ENCODE measurements at regions not wholly inside any gene's neighbourhood (a gene's known extent, or its start where the extent isn't known, plus 50 kb on each side); places are given as distances from the start of the nearest gene placed in this dataset.
A peak's percentile ranks its signal among the peaks of the same experiment; 100 is the strongest.
"Not testable (repeated sequence)": the region's sequence is repeated elsewhere in the genome, so short reads cannot be mapped to it uniquely, and the experiment has no call there.

DNA sequence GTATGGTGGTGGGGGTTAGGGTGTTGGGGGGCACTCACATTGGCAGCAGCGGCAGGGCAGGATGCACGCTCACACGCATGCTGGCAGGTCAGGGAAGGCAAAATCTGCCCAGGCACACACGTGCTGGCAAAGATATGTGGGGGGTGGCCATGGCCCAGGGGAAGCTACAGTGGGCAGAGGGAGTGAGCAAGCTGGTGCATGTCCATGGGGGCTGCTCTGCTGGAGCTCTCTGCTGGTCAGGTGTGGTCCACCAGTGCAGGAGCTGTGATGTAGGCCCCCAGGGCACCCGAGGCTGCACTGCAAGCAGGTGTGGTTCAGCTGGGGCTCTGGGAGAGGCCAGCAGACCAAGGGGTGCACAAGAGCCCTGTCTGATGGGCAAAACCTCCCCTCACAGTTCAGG is 491.5 kb upstream of the TNP1 start:
- Mint-ChIP-seq H3K4me3 (no peak overlapping the region), H3K9me3 (peaks cover 0 to 29% of the 10 kb centered on the region in 2 donors), H3K4me1 (no peaks in the 10 kb centered on the region), H3K27ac (no peak overlapping the region), H3K27me3 (peaks cover 9% of the 10 kb centered on the region)
- ATAC-seq (peak; percentile 15), DNase-seq (no peak)

DNA sequence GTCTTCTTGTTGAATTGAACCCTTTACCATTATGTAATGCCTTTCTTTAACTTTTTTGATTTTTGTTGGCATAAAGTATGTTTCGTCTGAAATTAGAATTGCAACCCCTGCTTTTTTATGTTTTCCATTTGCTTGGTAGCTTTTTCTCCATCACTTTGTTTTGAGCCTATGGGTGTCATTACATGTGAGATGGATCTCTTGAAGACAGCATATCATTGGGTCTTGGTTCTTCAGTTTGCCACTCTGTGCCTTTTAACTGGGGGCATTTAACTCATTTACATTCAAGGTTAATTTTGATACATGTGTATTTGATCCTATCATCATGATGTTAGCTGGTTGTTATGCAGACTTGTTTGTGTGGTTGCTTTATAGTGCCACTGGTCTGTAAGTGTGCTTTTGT is 489.4 kb upstream of the TNP1 start:
- Mint-ChIP-seq H3K27ac (no peak overlapping the region), H3K4me1 (no peaks in the 10 kb centered on the region), H3K9me3 (peaks cover 0 to 29% of the 10 kb centered on the region in 2 donors), H3K27me3 (peaks cover 9% of the 10 kb centered on the region), H3K4me3 (no peak overlapping the region)
- ATAC-seq (no peak), DNase-seq (no peak)

DNA sequence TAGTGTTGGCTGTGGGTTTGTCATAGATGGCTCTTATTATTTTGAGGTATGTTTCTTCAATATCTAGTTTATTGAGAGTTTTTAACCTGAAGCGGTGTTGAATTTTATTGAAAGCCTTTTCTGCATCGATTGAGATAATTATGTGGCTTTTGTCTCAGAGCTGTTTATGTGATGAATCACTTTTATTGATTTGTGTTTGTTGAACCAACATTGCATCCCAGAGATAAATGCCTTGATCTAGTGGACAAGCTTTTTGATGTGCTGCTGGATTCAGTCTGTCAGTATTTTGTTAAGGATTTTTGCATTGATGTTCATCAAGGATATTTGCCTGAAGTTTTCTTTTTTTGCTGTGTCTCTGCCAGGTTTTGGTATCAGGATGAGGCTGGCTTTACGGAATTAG is 487.8 kb upstream of the TNP1 start:
- ATAC-seq, DNase-seq, H3K27me3 Mint-ChIP-seq, H3K27ac Mint-ChIP-seq, H3K4me3 Mint-ChIP-seq, H3K4me1 Mint-ChIP-seq: not testable (repeated sequence)
- H3K9me3 Mint-ChIP-seq = peaks cover 0 to 29% of the 10 kb centered on the region in 2 donors

DNA sequence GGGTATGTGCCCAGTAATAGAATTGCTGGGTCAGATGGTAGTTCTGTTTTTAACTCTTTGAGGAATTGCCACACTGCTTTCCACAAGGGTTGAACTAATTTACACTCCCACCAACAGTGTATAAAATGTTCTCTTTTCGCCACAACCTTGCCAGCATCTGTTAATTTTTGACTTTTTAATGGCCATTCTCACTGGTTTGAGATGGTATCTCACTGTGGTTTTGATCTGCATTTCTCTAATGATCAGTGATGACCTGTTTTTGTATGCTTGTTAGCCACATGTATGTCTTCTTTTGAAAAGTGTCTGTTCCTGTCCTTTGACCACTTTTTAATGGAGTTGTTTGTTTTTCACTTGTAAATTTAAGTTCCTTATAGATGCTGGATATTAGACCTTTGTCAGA is 486.2 kb upstream of the TNP1 start:
- not testable (repeated sequence) for DNase-seq, ATAC-seq, H3K27me3 Mint-ChIP-seq, H3K4me1 Mint-ChIP-seq, H3K27ac Mint-ChIP-seq, H3K4me3 Mint-ChIP-seq
- H3K9me3 Mint-ChIP-seq = peaks cover 0 to 29% of the 10 kb centered on the region in 2 donors

DNA sequence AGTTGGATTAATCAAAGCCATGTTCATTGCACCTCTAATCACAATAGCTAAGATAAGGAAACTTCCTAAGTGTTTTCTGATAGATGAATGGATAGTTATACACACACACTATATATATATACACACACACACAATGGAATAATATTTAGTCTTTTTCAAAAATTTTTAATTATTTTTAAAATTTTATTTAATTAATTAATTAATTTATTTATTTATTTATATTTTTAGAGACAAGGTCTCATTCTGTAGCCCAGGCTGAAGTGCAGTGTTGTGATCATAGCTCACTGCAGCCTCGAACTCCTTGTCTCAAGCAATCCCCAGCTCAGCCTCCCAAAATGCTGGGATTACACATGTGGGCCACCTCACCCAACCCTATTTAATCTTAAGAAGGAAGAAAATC is 481.0 kb upstream of the TNP1 start:
- ATAC-seq = no peak
- no peaks in the 10 kb centered on the region for H3K4me1 Mint-ChIP-seq

DNA sequence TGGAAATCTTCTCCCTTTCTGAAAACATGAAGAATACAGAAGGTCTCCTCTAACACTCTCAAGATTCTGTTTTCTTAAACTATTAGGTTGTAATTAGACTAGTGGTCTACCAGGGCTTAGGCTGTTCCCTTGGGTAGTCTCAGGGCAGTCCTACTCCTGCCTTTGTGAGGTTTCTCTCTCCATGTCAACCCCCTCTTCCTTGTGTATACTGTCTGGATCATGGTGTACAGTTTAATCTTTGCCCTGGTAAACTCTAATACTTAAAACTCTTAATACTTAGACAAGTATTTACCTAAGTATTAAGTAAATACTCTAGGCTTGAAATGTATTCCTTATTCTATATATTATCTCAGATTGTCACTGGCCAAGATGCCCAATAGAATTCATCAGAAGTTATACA is 480.3 kb upstream of the TNP1 start:
- H3K27me3 Mint-ChIP-seq = no peaks in the 10 kb centered on the region
- no peaks in the 10 kb centered on the region for H3K9me3 Mint-ChIP-seq
- H3K4me3 Mint-ChIP-seq = no peak overlapping the region
- no peak overlapping the region for H3K27ac Mint-ChIP-seq
- H3K4me1 Mint-ChIP-seq = no peaks in the 10 kb centered on the region
- ATAC-seq (no peak), DNase-seq (no peak)

More for the DNA sequence above, 481.0 kb upstream of the TNP1 start:
- DNase-seq = no peak
- no peak overlapping the region for H3K27ac Mint-ChIP-seq
- no peaks in the 10 kb centered on the region for H3K27me3 Mint-ChIP-seq
- no peak overlapping the region for H3K4me3 Mint-ChIP-seq
- no peaks in the 10 kb centered on the region for H3K9me3 Mint-ChIP-seq

DNA sequence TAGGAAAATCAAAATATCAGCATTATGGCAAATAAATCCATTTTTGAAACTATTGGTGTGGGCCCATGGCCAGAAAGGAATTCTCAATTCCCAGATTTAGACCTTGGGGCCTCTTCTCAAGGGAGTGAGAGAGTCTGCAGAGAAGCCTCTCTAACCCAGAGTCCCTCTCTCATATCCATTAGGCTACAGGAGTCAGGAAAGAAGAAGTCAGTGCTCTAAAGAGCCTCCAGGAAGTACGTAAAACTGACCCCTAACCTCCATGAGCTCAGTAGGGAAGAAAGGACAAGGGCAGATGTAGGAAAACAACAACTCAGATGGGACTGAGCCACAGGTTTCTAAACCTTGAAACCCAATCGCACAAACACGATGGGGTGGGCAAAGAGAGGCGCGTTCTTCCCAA is 479.9 kb upstream of the TNP1 start:
- ATAC-seq (no peak), DNase-seq (no peak)
- H3K4me1 Mint-ChIP-seq = no peaks in the 10 kb centered on the region
- H3K9me3 Mint-ChIP-seq = no peaks in the 10 kb centered on the region
- no peaks in the 10 kb centered on the region for H3K27me3 Mint-ChIP-seq
- H3K4me3 Mint-ChIP-seq = no peak overlapping the region
- H3K27ac Mint-ChIP-seq = no peak overlapping the region

DNA sequence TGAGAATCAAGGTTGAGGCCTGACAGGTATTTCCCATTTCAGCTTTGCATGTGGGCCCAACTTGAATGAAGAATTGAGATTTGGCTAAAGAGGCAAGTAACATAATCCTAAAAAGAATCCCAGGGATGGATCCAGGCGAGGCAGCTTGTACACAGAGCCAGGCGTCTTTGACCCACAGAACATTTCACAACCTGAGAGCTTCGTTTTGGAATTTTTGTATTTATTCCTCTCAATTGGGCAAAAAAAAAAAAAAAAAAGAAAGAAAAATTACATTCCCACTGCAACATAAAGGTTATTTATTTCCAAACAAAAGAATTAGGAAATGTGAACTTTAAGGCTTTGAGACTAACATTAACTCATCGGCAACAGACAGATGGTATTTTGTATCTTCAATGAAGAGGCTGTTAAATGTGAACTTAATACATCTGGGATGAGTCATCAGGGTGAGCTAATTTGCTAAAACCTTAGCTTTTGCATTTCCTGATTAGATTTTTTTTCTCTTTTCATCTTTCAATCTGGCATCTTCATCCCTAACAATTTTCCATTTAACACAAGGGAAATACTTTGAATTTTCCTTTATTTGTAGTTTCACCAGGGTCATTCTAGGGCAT is 478.5 kb upstream of the TNP1 start:
- no peak overlapping the region for H3K4me3 Mint-ChIP-seq
- DNase-seq = no peak
- ATAC-seq = no peak
- H3K4me1 Mint-ChIP-seq = no peaks in the 10 kb centered on the region
- no peaks in the 10 kb centered on the region for H3K9me3 Mint-ChIP-seq
- H3K27ac Mint-ChIP-seq = no peak overlapping the region
- no peaks in the 10 kb centered on the region for H3K27me3 Mint-ChIP-seq

DNA sequence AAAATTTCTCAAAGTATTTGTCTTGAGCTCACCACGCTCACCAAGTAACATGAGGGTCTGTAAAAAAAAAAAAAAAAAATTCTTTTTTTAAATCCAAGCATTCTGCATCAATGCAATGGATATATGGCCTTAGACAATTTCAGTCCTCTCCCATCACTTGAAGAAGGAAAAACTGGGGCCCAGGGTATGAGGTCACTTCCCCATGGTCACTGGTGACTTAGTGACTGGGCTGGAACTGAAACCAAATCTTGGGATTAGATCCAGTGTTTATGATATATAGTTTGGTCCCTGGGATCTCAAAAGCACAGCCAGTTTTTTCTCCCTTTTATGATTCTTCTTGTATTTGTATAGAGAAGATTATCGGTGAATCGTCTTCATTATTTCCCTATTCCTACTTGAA is 477.9 kb upstream of the TNP1 start:
- ATAC-seq (no peak), DNase-seq (no peak)
- H3K4me1 Mint-ChIP-seq = no peaks in the 10 kb centered on the region
- no peak overlapping the region for H3K4me3 Mint-ChIP-seq
- H3K9me3 Mint-ChIP-seq = no peaks in the 10 kb centered on the region
- H3K27ac Mint-ChIP-seq = no peak overlapping the region
- no peaks in the 10 kb centered on the region for H3K27me3 Mint-ChIP-seq

DNA sequence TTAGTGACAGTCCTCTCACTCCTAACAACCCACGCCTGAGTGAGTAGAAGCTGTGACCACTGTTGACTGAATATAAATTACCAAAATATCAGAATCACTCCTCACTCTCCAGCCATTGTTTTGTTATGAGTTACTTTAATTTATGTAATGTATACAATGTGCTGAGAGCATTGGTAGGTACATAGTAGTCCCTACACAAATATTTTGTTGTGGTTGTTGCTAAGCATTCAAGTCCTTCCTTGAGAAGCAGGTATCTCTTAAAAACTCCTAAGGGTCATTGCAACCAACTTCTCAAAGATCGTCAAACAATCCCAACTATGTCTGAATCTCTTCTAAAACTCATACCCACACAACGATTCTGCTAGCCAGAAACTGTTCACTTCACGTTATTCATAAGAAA is 476.8 kb upstream of the TNP1 start:
- Mint-ChIP-seq H3K27ac (no peak overlapping the region), H3K27me3 (no peaks in the 10 kb centered on the region), H3K4me3 (no peak overlapping the region), H3K9me3 (no peaks in the 10 kb centered on the region), H3K4me1 (no peaks in the 10 kb centered on the region)
- ATAC-seq (no peak), DNase-seq (no peak)

DNA sequence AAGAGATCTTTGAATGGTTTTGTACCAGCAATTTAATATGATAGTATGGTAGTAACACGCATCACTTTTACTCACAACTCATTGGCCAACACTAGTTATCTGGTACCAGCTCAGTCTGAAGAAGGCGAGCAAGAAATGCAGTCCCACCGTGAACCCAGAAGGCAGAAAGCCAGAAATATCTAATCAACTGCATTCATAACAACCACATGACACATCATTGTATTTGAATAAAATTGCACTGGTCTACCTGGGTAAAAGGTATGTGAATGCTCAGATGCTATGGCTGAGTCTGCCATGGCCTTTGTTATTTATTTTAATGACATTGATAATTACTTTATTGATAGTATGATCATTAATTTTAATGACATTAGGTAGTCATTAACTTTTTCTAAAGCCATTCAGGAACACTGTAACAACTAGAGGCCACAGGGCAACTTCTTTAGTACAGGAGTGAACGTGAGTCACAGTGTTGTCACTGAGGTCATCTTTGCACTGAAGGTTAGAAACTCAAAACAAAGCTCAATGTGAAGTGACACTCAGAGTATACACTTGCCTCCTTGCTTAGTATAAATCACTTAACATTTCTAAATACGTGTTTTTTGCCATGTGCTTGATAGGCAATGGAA is 475.6 kb upstream of the TNP1 start:
- ATAC-seq (no peak), DNase-seq (no peak)
- Mint-ChIP-seq H3K4me1 (no peaks in the 10 kb centered on the region), H3K27ac (no peak overlapping the region), H3K4me3 (no peak overlapping the region), H3K9me3 (no peaks in the 10 kb centered on the region), H3K27me3 (no peaks in the 10 kb centered on the region)

DNA sequence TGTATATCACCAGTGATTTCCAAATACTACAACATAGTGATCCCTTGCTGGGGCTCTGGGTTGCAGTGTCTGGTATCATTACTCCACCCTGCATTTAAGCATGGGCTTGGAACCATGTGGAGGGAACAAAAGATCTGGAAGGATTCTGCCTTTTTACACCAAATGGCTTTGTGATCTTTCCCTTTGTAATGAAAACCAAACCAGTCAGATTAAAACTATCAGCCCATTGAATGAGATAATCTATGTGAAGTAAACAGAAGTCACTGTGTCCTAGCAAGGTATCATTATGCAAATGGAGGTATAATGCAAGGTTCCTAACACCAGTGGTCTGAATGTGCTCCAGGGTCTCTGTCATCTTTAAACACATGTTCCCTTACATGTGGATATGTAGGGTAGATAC is 474.7 kb upstream of the TNP1 start:
- Mint-ChIP-seq H3K27ac (no peak overlapping the region), H3K27me3 (no peaks in the 10 kb centered on the region), H3K4me3 (no peak overlapping the region), H3K9me3 (no peaks in the 10 kb centered on the region), H3K4me1 (no peaks in the 10 kb centered on the region)
- ATAC-seq = no peak
- DNase-seq = no peak

DNA sequence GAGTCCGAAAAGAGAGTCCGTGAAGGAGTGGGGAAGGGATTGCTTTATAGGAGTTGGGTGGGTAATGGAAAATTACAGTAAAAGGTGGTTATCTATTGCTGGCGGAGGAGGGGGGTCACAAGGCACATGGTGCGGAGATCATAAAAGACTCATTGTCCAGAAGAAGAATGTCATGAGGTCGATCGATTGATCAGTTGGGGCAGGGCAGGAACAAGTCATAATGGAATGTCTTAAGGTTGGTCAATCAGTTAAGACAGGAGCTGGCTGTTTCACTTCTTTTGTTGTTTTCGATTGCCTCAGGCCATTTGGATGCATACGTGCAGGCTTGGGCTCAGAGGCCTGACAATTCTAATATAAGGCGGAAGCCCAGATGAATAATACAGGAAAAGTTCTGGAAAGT is 473.0 kb upstream of the TNP1 start:
- H3K27ac Mint-ChIP-seq = peak overlapping the region in 1 of 2 donors; percentile 17
- no peaks in the 10 kb centered on the region for H3K27me3 Mint-ChIP-seq
- no peaks in the 10 kb centered on the region for H3K9me3 Mint-ChIP-seq
- H3K4me3 Mint-ChIP-seq = no peak overlapping the region
- H3K4me1 Mint-ChIP-seq = no peaks in the 10 kb centered on the region
- no peak for ATAC-seq
- DNase-seq = no peak

DNA sequence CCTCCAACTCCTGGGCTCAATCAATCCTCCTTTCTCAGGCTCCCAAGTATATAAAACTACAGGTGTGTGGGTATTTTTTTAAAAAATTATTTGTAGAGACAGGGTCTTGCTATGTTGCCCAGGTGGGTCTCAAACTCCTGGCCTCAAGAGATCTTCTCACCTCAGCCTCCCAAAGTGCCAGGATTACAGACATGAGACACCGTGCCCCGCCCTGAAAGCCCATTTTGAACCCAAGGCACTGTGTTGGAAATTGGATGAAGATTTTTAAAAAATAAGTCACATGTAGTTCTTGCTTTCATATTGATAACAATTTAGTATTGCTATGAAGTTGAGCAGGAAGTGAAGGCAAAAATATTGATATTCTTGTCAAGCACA is 472.5 kb upstream of the TNP1 start:
- no peak overlapping the region for H3K4me3 Mint-ChIP-seq
- H3K9me3 Mint-ChIP-seq = no peaks in the 10 kb centered on the region
- H3K27ac Mint-ChIP-seq = no peak overlapping the region
- H3K4me1 Mint-ChIP-seq = no peaks in the 10 kb centered on the region
- ATAC-seq (no peak), DNase-seq (no peak)
- no peaks in the 10 kb centered on the region for H3K27me3 Mint-ChIP-seq

DNA sequence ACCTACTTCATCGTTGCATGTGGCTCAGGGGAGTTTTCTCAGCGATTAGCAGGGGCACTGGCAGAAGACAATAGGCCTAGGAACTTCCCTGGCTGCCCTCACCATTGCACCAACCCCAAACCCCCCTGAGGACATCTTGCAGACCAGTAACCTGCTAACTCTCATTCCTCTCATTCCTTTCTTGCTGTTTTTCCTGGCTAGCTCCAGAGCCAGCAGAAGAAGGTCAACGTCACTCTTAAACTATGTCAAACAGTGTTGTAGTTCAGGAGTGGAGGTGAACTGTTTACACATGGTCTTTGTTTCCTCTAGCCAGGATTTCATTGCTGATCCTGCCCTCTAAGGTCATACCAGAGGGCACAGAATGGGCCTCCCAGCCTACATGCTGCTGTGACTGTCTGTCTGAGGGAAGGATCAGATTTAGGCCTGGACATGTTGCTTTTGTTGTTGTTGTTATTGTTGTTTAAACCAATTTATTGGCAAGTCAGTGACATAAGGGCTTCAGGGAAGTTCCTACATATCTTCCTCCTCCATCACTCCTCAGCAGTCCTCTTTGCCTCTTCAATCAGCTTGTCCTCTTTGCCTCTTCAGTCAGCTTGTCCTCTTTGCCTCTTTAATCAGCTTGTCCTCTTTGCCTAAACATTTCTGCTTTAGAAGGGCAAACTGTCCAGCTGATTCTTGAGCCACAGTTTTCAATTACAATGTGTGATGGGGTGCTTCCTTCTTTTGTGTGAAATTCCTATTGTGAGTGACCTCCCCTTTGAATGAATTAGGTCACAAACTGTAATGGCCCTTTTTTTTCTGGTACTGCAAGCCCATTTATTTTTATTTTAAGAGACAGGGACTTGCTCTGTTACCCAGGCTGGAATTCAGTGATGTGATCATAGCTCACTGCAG is 471.9 kb upstream of the TNP1 start:
- H3K27ac Mint-ChIP-seq = no peak overlapping the region
- no peaks in the 10 kb centered on the region for H3K9me3 Mint-ChIP-seq
- no peak overlapping the region for H3K4me3 Mint-ChIP-seq
- no peaks in the 10 kb centered on the region for H3K4me1 Mint-ChIP-seq
- H3K27me3 Mint-ChIP-seq = no peaks in the 10 kb centered on the region
- DNase-seq (no peak), ATAC-seq (no peak)

DNA sequence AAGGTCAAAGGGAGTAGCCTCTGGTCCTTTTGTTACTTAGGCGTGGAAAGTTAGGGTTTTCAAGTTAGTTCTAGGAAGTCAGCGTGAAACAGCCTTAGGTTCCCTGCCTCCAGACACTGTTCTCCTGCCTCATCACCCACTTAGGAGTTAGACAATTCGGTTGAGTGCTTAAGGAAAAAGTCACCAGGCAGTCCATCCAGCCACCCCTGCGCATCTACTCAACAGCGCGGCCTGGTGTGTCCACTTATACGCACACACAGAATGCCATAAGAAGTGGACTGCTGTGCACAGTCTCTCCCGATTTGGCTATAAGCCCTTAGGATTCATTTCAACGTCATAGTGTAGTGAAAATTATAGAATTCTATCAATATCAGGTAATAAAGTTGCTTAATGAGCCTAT is 470.8 kb upstream of the TNP1 start:
- Mint-ChIP-seq H3K9me3 (peaks cover 3% of the 10 kb centered on the region in 2 donors), H3K27me3 (no peaks in the 10 kb centered on the region), H3K4me3 (no peak overlapping the region), H3K4me1 (no peaks in the 10 kb centered on the region), H3K27ac (no peak overlapping the region)
- ATAC-seq (no peak), DNase-seq (no peak)

Data from stimulated activated naive CD8-positive, alpha-beta T cell treated with anti-CD3 and anti-CD28 coated beads, Interleukin-15, amount 100 ng/mL, for 72 hours (primary cell).